Adrenal gland (tissue), 5 donors: ENCODE measurements at regions not wholly inside any gene's neighbourhood (a gene's known extent, or its start where the extent isn't known, plus 50 kb on each side); places are given as distances from the start of the nearest gene placed in this dataset.
"Not testable (repeated sequence)": the region's sequence is repeated elsewhere in the genome, so short reads cannot be mapped to it uniquely, and the experiment has no call there.

Source experiments
- POLR2A ChIP-seq, 2 donors: fragments of 450-650 bp; IDR thresholded peaks; one replicate each; pipeline ENCODE4 v1.6.1; 2017; ENCODE audit warnings: antibody characterized with exemption in 2 of 2, mild to moderate bottlenecking in 2 of 2, moderate library complexity in 1 of 2
- TF ChIP-seq, protein P1 (sequence below), 6 experiments: fragments of 450-650 bp in 4 of 6; fragments of 200-600 bp in 2 of 6; sonication (generic) in 1 of 6; IDR thresholded peaks; 1 replicate in 5 of 6; 2 replicates in 1 of 6; pipeline versions ENCODE4 v1.5.1 to v1.8.0; 2016 to 2021; ENCODE audit warnings: antibody characterized with exemption in 6 of 6, mild to moderate bottlenecking in 2 of 6, moderate library complexity in 1 of 6
- donor health status: DM: no; HTN: no; CAD: no.

DNA sequence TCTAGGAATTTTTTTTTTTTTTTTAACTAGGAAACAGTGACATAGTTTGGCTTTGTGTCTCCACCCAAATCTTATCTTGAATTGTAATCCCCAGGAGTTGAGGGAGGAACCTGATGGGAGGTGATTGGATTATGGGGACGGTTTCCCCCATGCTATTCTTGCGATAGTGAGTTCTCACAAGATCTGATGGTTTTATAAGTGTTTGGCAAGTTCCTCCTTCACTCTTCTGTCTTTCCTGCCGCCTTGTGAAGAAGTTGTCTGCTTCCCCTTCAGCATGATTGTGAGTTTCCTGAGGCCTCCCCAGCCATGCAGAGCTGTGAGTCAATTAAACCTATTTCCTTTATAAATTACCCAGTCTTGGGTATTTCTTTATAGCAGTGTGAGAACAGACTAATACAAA, 152.2 kb upstream of the CACNA2D1 start:
- TF ChIP-seq POLR2A (IDR thresholded peaks at IDR 0.05), result not testable (repeated sequence)
- TF ChIP-seq, protein P1, sequence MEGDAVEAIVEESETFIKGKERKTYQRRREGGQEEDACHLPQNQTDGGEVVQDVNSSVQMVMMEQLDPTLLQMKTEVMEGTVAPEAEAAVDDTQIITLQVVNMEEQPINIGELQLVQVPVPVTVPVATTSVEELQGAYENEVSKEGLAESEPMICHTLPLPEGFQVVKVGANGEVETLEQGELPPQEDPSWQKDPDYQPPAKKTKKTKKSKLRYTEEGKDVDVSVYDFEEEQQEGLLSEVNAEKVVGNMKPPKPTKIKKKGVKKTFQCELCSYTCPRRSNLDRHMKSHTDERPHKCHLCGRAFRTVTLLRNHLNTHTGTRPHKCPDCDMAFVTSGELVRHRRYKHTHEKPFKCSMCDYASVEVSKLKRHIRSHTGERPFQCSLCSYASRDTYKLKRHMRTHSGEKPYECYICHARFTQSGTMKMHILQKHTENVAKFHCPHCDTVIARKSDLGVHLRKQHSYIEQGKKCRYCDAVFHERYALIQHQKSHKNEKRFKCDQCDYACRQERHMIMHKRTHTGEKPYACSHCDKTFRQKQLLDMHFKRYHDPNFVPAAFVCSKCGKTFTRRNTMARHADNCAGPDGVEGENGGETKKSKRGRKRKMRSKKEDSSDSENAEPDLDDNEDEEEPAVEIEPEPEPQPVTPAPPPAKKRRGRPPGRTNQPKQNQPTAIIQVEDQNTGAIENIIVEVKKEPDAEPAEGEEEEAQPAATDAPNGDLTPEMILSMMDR (IDR thresholded peaks at IDR 0.05), result not testable (repeated sequence)
